ENCODE measurements at regions not wholly inside any gene's neighbourhood (a gene's known extent, or its start where the extent isn't known, plus 50 kb on each side); places are given as distances from the start of the nearest gene placed in this dataset.

DNA sequence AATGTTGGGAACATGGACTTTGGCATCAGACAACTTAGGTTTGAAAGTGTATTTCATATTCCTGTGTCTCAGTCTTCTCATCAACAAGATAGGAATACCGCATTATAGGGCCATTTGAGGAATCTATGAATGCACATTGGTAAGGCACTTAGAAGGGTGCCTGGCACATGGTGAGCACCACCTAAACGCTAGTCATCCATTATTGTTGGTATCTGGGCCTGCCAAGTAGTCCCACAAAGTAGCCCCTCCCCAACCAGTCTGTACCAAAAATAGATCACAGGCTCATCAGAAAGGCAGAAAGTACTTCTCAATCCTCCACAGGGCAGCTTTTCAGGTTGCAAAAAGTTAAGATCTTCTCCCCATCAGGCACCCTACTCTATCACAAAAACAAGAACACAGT, 162.3 kb upstream of the KLF3 start:
- no peaks in the 10 kb centered on the region for H3K36me3 ChIP-seq (ENCODE audit: control insufficient read depth, insufficient read depth, low read length)
- H3K9me3 ChIP-seq (ENCODE audit: control insufficient read depth, low read depth, low read length): no peaks in the 10 kb centered on the region
- H3K27ac ChIP-seq (ENCODE audit: low read length): no peak overlapping the region
- H3K4me1 ChIP-seq (ENCODE audit: control insufficient read depth, insufficient read depth, low read length): no peaks in the 10 kb centered on the region
- no peak overlapping the region for H3K4me3 ChIP-seq (ENCODE audit: low read length)
- DNase-seq: no peak
- no CpG with 5 or more reads among the region's 2 CpGs for WGBS (ENCODE audit: insufficient coverage, low lambda C conversion rate)
- no peaks in the 10 kb centered on the region for H3K27me3 ChIP-seq (ENCODE audit: control insufficient read depth, insufficient read depth, low read length)

DNA sequence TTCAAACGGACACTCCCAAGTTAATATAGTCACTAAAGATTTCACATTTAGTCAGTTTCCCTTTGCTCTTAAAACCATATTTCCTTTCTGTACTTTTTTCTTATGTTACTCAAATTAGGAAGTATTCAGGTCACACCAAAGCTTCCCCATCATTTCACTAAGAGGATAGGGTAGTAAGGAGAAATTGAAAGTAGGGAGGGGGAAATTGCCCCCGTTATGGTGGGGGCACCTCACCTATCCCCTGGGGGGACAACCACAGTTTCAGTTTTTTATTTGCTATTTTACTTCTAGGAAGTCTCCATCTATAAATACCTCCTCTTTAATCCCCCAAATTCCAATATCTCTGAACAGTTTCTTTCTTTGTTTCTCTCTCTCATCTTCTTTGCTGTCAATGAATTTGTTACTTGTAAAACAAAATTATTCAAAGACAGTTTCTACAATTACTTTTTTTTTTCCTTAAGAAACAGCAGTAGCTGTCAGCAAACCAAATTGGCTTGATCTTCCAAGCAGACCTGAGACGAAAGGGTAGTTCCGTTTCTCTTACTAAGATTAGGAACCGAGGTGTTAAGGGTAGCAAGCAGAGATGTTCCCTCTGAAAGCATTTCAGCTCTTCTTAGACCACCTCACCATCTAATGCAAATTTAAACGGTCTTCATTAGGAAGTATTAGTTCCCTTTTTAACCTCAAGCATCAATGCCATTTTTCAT, 160.2 kb upstream of the KLF3 start:
- Histone ChIP-seq H3K4me3 (ENCODE audit: low read length) (no peak overlapping the region), H3K36me3 (ENCODE audit: control insufficient read depth, insufficient read depth, low read length) (no peaks in the 10 kb centered on the region), H3K27ac (ENCODE audit: low read length) (no peak overlapping the region), H3K27me3 (ENCODE audit: control insufficient read depth, insufficient read depth, low read length) (no peaks in the 10 kb centered on the region), H3K9me3 (ENCODE audit: control insufficient read depth, low read depth, low read length) (no peaks in the 10 kb centered on the region), H3K4me1 (ENCODE audit: control insufficient read depth, insufficient read depth, low read length) (no peaks in the 10 kb centered on the region)
- DNase-seq: no peak
- WGBS (ENCODE audit: insufficient coverage, low lambda C conversion rate): no CpG with 5 or more reads among the region's 6 CpGs

DNA sequence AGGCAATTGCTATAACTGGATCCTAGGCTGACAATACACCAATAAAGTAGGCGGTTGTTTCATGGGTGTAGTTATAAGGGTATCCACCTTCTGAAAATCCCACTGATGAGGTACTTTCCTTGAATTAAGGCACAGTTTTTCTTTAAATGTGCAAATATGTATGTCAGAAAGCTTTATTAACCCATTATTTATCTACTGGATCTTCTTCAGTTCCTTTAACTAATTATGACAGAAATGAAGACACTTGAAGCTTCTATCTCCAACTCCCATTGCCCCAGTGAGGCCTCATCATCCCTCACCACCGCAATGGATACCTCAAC, 159.6 kb upstream of the KLF3 start:
- Histone ChIP-seq H3K36me3 (ENCODE audit: control insufficient read depth, insufficient read depth, low read length) (no peaks in the 10 kb centered on the region), H3K27me3 (ENCODE audit: control insufficient read depth, insufficient read depth, low read length) (no peaks in the 10 kb centered on the region), H3K4me1 (ENCODE audit: control insufficient read depth, insufficient read depth, low read length) (no peaks in the 10 kb centered on the region), H3K4me3 (ENCODE audit: low read length) (no peak overlapping the region), H3K9me3 (ENCODE audit: control insufficient read depth, low read depth, low read length) (no peaks in the 10 kb centered on the region), H3K27ac (ENCODE audit: low read length) (no peak overlapping the region)
- WGBS (ENCODE audit: insufficient coverage, low lambda C conversion rate): no CpG with 5 or more reads among the region's 2 CpGs
- no peak for DNase-seq

DNA sequence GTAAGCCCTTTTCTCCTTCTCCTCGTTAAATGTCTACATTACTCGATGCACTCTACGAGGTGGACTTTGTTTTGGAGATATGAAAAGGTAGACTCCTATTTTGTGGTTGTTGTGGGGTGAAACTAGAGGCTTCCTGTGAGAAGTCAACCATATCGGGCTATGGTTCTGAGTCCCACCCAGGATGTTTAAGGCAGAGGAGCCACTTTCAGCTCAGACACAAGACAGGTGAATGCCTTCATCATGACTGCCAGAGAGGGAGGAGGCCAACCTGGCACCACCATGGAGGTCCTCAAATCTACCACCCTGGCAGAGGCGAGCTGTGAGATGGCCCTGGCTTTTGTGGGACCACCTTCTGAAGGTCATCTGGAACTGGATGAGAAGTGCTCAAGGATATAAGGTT, 154.4 kb upstream of the KLF3 start:
- no peak overlapping the region for H3K4me3 ChIP-seq (ENCODE audit: low read length)
- WGBS (ENCODE audit: insufficient coverage, low lambda C conversion rate): no CpG with 5 or more reads among the region's 5 CpGs
- no peak overlapping the region for H3K27ac ChIP-seq (ENCODE audit: low read length)
- no peaks in the 10 kb centered on the region for H3K9me3 ChIP-seq (ENCODE audit: control insufficient read depth, low read depth, low read length)
- no peaks in the 10 kb centered on the region for H3K4me1 ChIP-seq (ENCODE audit: control insufficient read depth, insufficient read depth, low read length)
- no peaks in the 10 kb centered on the region for H3K27me3 ChIP-seq (ENCODE audit: control insufficient read depth, insufficient read depth, low read length)
- H3K36me3 ChIP-seq (ENCODE audit: control insufficient read depth, insufficient read depth, low read length): no peaks in the 10 kb centered on the region
- DNase-seq: no peak

DNA sequence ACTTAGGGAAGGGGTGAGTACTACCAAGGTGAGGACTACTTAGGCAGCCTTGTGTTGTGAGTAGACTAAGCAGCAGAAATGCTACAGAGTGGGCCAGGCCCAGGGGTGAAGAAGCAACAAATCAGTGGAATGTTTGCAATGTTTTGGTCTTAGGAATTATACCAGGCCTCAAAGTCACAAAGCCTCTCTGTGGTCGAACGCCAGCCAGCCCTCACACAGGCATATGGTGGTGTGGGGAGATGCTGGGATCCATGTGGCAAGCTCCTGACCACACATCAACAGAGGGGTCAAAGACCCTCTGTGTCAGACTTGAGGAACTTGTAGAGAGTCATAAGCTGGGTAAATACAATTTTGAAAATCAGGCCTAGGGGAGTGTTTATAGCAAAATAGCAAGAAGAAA, 153.8 kb upstream of the KLF3 start:
- no CpG with 5 or more reads among the region's 2 CpGs for WGBS (ENCODE audit: insufficient coverage, low lambda C conversion rate)
- Histone ChIP-seq H3K9me3 (ENCODE audit: control insufficient read depth, low read depth, low read length) (no peaks in the 10 kb centered on the region), H3K4me3 (ENCODE audit: low read length) (no peak overlapping the region), H3K36me3 (ENCODE audit: control insufficient read depth, insufficient read depth, low read length) (no peaks in the 10 kb centered on the region), H3K27ac (ENCODE audit: low read length) (no peak overlapping the region), H3K27me3 (ENCODE audit: control insufficient read depth, insufficient read depth, low read length) (no peaks in the 10 kb centered on the region), H3K4me1 (ENCODE audit: control insufficient read depth, insufficient read depth, low read length) (no peaks in the 10 kb centered on the region)
- DNase-seq: no peak

DNA sequence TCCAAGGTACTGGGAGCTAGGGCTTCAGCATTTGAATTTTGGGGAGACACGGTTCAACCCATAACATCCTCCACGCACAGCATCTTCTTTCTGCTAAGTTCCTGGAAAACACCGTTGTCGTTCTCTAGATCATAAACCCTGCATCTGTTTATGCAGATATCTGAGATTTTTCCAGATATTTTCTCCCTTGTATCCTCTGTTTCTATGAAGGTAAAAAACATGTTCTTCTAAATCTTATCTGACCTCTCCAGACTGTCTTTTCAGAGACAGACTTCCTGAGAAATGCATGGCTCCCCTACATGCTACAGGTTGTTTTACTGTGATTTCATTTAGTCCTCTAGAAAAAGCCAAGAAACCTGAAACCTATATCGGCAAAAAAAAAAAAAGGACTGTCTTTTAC, 152.3 kb upstream of the KLF3 start:
- Histone ChIP-seq H3K9me3 (ENCODE audit: control insufficient read depth, low read depth, low read length) (no peaks in the 10 kb centered on the region), H3K36me3 (ENCODE audit: control insufficient read depth, insufficient read depth, low read length) (no peaks in the 10 kb centered on the region), H3K27ac (ENCODE audit: low read length) (no peak overlapping the region), H3K4me1 (ENCODE audit: control insufficient read depth, insufficient read depth, low read length) (no peaks in the 10 kb centered on the region), H3K27me3 (ENCODE audit: control insufficient read depth, insufficient read depth, low read length) (no peaks in the 10 kb centered on the region), H3K4me3 (ENCODE audit: low read length) (no peak overlapping the region)
- WGBS (ENCODE audit: insufficient coverage, low lambda C conversion rate): no CpG with 5 or more reads among the region's 5 CpGs
- no peak for DNase-seq

DNA sequence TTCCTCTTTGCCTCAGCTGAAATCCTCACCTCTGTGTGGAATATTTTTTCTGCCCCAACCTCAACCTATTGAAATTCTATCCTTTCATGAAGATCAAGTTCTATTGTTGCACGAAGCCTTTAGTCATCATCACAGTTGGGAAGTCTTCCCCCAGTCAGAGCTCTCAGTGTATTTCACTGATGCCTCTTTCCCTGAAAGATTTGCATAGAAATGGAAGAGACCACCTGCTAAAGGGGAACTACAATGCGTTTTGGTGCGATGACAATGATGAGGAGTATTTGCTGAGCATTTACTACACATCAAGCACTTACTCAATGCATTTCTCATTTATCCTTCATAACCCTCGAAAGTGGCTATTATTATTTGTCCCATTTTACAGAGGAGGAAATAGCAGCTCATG, 151.2 kb upstream of the KLF3 start:
- H3K36me3 ChIP-seq (ENCODE audit: control insufficient read depth, insufficient read depth, low read length): no peaks in the 10 kb centered on the region
- no peaks in the 10 kb centered on the region for H3K4me1 ChIP-seq (ENCODE audit: control insufficient read depth, insufficient read depth, low read length)
- no peaks in the 10 kb centered on the region for H3K27me3 ChIP-seq (ENCODE audit: control insufficient read depth, insufficient read depth, low read length)
- H3K4me3 ChIP-seq (ENCODE audit: low read length): no peak overlapping the region
- no peaks in the 10 kb centered on the region for H3K9me3 ChIP-seq (ENCODE audit: control insufficient read depth, low read depth, low read length)
- H3K27ac ChIP-seq (ENCODE audit: low read length): no peak overlapping the region
- no CpG with 5 or more reads among the region's 4 CpGs for WGBS (ENCODE audit: insufficient coverage, low lambda C conversion rate)
- DNase-seq: no peak

DNA sequence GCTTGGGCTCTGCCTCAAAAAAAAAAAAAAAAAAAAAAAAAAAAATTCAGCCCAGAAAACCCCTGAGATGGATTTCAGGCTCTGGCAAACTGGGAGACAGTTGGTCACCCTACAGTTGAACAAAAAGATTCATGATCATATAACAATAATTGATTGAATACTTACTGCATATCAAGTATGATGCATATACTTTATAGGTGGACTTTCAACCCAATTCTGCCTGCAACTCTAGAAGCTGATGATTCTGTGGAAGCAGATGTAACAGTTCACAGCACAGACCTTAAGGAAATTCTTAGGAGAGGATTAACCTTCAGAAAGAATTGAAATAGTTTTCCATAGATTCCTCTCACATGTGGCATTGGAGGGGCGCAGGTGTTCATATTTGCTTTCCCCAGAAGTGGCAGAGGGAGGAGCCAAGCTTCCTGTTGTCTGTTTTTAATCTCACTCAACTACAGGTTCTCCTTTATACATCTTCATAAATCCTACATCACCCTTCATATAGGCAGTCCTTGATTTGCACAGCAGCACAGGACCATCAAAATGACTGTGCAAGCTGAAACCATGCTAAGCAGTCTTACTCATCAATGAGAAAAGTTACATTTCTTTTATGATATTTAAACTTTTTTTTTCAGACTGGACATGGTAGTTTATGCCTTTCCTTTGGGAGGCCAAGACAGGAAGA, 149.4 kb upstream of the KLF3 start:
- Histone ChIP-seq H3K4me1 (ENCODE audit: control insufficient read depth, insufficient read depth, low read length) (no peaks in the 10 kb centered on the region), H3K4me3 (ENCODE audit: low read length) (no peak overlapping the region), H3K36me3 (ENCODE audit: control insufficient read depth, insufficient read depth, low read length) (no peaks in the 10 kb centered on the region), H3K27ac (ENCODE audit: low read length) (no peak overlapping the region), H3K9me3 (ENCODE audit: control insufficient read depth, low read depth, low read length) (no peaks in the 10 kb centered on the region), H3K27me3 (ENCODE audit: control insufficient read depth, insufficient read depth, low read length) (no peaks in the 10 kb centered on the region)
- peak in 1 of 2 donors; percentile 43 for DNase-seq
- WGBS (ENCODE audit: insufficient coverage, low lambda C conversion rate): no CpG with 5 or more reads among the region's 1 CpG

DNA sequence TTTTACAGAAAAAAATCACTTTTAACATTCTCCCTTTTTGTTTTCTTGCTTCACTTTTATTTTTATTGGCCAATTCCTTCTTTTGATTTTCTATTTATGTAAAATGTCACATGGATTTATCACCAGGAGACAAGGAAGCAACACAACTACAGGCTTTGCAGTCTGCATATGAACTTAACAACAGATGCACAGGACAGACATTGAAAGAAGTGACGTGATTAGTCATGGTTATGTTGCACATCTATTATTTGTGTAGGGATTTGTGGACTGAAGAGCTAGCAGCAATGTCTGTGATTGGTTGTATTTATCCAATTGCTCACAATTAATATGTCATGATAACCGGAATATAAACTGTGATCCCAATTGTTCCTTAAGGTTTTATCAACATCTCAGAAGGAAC, 147.8 kb upstream of the KLF3 start:
- Histone ChIP-seq H3K27me3 (ENCODE audit: control insufficient read depth, insufficient read depth, low read length) (no peaks in the 10 kb centered on the region), H3K4me3 (ENCODE audit: low read length) (no peak overlapping the region), H3K27ac (ENCODE audit: low read length) (no peak overlapping the region), H3K4me1 (ENCODE audit: control insufficient read depth, insufficient read depth, low read length) (no peaks in the 10 kb centered on the region), H3K36me3 (ENCODE audit: control insufficient read depth, insufficient read depth, low read length) (no peaks in the 10 kb centered on the region), H3K9me3 (ENCODE audit: control insufficient read depth, low read depth, low read length) (no peaks in the 10 kb centered on the region)
- no peak for DNase-seq
- WGBS (ENCODE audit: insufficient coverage, low lambda C conversion rate): no CpG with 5 or more reads among the region's 2 CpGs

DNA sequence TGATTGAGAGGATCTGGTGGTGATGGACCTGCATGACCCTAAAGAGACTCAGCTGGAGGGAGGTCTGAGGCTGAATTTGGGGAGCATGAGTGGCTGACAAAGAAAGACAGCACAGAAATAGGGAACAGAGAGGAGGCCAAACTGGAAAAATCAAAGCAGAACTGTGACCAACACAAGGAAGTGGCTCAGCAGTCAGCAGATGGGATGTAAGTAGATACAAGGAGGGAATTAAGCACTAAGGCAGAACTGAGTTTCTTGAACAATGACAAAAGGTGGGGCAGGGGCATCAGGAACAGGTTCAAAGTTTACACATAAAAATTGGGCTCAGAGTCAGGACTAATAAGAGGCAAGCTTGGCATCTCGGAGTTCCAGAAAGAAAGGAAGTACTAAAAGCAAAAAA, 144.3 kb upstream of the KLF3 start:
- H3K9me3 ChIP-seq (ENCODE audit: control insufficient read depth, low read depth, low read length): no peaks in the 10 kb centered on the region
- H3K4me3 ChIP-seq (ENCODE audit: low read length): no peak overlapping the region
- no peaks in the 10 kb centered on the region for H3K27me3 ChIP-seq (ENCODE audit: control insufficient read depth, insufficient read depth, low read length)
- no CpG with 5 or more reads among the region's 1 CpG for WGBS (ENCODE audit: insufficient coverage, low lambda C conversion rate)
- no peak overlapping the region for H3K27ac ChIP-seq (ENCODE audit: low read length)
- H3K36me3 ChIP-seq (ENCODE audit: control insufficient read depth, insufficient read depth, low read length): no peaks in the 10 kb centered on the region
- DNase-seq: no peak
- no peaks in the 10 kb centered on the region for H3K4me1 ChIP-seq (ENCODE audit: control insufficient read depth, insufficient read depth, low read length)

DNA sequence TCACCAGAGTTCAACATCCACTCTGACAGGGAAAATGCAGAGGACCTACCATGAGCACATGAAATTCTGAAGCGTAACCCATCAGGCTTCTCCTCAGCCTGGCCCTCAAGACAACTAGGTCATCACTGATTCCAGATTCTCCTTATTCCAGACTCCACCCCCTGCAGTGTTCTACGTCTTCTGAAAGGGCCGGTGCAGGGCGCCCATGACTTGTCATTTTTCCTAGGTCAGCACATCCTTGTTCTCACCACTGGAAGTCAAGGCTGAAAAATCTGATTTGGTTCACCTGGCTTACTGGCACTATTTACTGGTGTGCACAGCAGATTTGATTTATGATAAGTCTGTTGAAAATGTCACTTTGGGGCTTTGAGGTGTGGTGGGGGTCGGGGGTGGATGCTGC, 140.9 kb upstream of the KLF3 start:
- H3K27ac ChIP-seq (ENCODE audit: low read length): no peak overlapping the region
- H3K4me1 ChIP-seq (ENCODE audit: control insufficient read depth, insufficient read depth, low read length): peaks cover 13% of the 10 kb centered on the region
- DNase-seq: no peak
- 100% methylated on average over 1 of the region's 5 CpGs for WGBS (ENCODE audit: insufficient coverage, low lambda C conversion rate)
- H3K4me3 ChIP-seq (ENCODE audit: low read length): no peak overlapping the region
- H3K27me3 ChIP-seq (ENCODE audit: control insufficient read depth, insufficient read depth, low read length): no peaks in the 10 kb centered on the region
- H3K9me3 ChIP-seq (ENCODE audit: control insufficient read depth, low read depth, low read length): peaks cover 3% of the 10 kb centered on the region
- H3K36me3 ChIP-seq (ENCODE audit: control insufficient read depth, insufficient read depth, low read length): no peaks in the 10 kb centered on the region
